Testis (tissue), 2 donors: ENCODE measurements at regions not wholly inside any gene's neighbourhood (a gene's known extent, or its start where the extent isn't known, plus 50 kb on each side); places are given as distances from the start of the nearest gene placed in this dataset.

Experiments
- CTCF ChIP-seq, 3 experiments: fragments of 450-650 bp in 2 of 3; fragments of 200-600 bp in 1 of 3; sonication (generic) in 1 of 3; IDR thresholded peaks; one replicate each; pipeline ENCODE4 v1.5.1; 2016 to 2019; ENCODE audit warnings: antibody characterized with exemption in 3 of 3, mild to moderate bottlenecking in 2 of 3, moderate library complexity in 1 of 3
- POLR2A ChIP-seq: fragments of 450-650 bp; IDR thresholded peaks from one replicate; pipeline ENCODE4 v1.6.1; 2017; ENCODE audit warnings: antibody characterized with exemption, mild to moderate bottlenecking, moderate library complexity

DNA sequence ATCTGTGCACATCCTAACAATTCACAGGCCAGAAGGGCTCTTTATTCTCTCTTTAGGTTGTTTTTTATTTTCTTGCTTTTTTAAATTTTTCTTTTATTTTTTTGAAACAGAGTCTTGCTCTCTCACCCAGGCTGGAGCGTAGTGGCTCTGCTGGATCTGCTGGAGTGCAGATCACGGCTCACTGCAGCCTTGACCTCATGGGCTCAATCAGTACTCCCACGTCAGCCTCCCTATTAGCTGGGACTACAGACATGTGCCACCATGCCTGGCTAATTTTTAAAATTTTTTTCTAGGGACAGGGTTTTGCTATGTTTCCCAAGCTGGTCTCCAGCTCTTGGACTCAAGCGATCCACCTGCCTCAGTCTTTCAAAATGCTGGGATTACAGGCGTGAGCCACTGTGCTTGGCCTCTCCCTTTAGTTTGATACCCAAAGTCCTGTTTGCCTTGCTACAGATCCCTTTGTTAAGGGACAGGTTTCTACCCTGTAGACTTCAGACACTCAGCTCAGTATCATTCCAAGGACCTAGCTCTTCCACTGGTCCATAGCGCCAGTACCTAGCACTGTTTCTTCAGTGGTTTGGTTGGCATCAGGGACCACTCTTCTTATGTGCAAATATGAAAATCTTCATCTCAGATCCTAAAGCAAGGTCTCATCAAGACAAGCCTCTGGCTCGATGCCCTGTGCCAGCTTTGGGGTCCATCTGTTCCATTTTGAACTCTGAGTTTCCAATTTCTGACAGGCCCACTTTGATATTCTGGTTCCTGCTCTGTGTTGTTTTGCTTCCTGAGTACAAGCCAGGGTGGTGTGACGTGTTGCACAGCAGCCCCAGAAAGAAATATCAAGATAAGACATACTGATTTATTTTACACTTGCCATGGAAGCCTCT, 211.7 kb downstream of the FAT3 start:
- no peak for TF ChIP-seq CTCF (IDR thresholded peaks at IDR 0.05)
- no peak for TF ChIP-seq POLR2A
